Breast epithelium (tissue), 4 donors: ENCODE measurements at regions not wholly inside any gene's neighbourhood (a gene's known extent, or its start where the extent isn't known, plus 50 kb on each side); places are given as distances from the start of the nearest gene placed in this dataset.

Experiments used
- DNase-seq, 2 donors: peaks; one replicate each; pipeline ENCODE4 v3.0.0-alpha.2; 2019; ENCODE audit warnings: low spot score in 2 of 2
- H3K27ac ChIP-seq, 2 donors: fragments of 200-600 bp; sonication (generic) in 1 of 2; one replicate each; pipeline ENCODE4 v1.5.1; 2016 to 2019; ENCODE audit warnings: mild to moderate bottlenecking in 1 of 2
- H3K27me3 ChIP-seq, 2 donors: fragments of 200-600 bp; sonication (generic) in 1 of 2; one replicate each; pipeline versions ENCODE4 v1.5.1 to v1.6.0; 2017 to 2019; ENCODE audit warnings: control low read depth in 1 of 2, mild to moderate bottlenecking in 1 of 2
- H3K36me3 ChIP-seq: fragments of 200-600 bp; one replicate; pipeline ENCODE4 v1.5.1; 2019
- H3K4me1 ChIP-seq, 2 donors: fragments of 200-600 bp; sonication (generic); one replicate each; pipeline ENCODE4 v1.5.1; 2016 to 2019; ENCODE audit warnings: control low read depth in 1 of 2
- H3K4me3 ChIP-seq, 3 donors: fragments of 200-600 bp; sonication (generic); 1 replicate in 2 of 3; 2 replicates in 1 of 3; pipeline ENCODE4 v1.5.1; 2016 to 2019; ENCODE audit warnings: mild to moderate bottlenecking in 3 of 3, moderate library complexity in 2 of 3
- H3K9me3 ChIP-seq, 2 donors: fragments of 200-600 bp; sonication (generic) in 1 of 2; one replicate each; pipeline ENCODE4 v1.5.1; 2016 to 2019; ENCODE audit warnings: control low read depth in 1 of 2
- CTCF ChIP-seq, 3 donors: fragments of 450-650 bp; IDR thresholded peaks; one replicate each; pipeline ENCODE4 v1.5.1; 2016 to 2017; ENCODE audit warnings: antibody characterized with exemption in 3 of 3, mild to moderate bottlenecking in 3 of 3, moderate library complexity in 3 of 3
- POLR2A ChIP-seq: fragments of 450-650 bp; IDR thresholded peaks from one replicate; pipeline ENCODE4 v1.6.1; 2016; ENCODE audit warnings: antibody characterized with exemption, mild to moderate bottlenecking, moderate library complexity
- POLR2AphosphoS5 ChIP-seq, 3 donors: sonication (generic); formaldehyde crosslinking; IDR thresholded peaks; one replicate each; pipeline ENCODE4 v1.6.1; 2017; ENCODE audit warnings: antibody characterized with exemption in 3 of 3
- intact Hi-C: fragments of 100-400 bp; cut with DNase I; formaldehyde crosslinking; loops from one replicate; pipeline ENCODE4 v1.15.1; 2023; ENCODE audit warnings: low total_unique reads

GRCh38 chr5:20213803-20214202, 225.8 kb upstream of the CDH18 start:
- no peak overlapping the region for H3K4me3 ChIP-seq
- H3K36me3 ChIP-seq = peaks cover 5% of the 10 kb centered on the region
- no peaks in the 10 kb centered on the region for H3K9me3 ChIP-seq
- intact Hi-C loops = no loop called here
- H3K27ac ChIP-seq = no peak overlapping the region
- no peaks in the 10 kb centered on the region for H3K27me3 ChIP-seq
- no peak for DNase-seq
- no peak for TF ChIP-seq CTCF (IDR thresholded peaks at IDR 0.05)
- TF ChIP-seq POLR2A = no peak
- no peak for TF ChIP-seq POLR2AphosphoS5 (IDR thresholded peaks at IDR 0.05)
- no peaks in the 10 kb centered on the region for H3K4me1 ChIP-seq

GRCh38 chr5:20212701-20213100, 224.7 kb upstream of the CDH18 start:
- TF ChIP-seq POLR2AphosphoS5 (IDR thresholded peaks at IDR 0.05) (no peak), POLR2A (no peak)
- no peaks in the 10 kb centered on the region for H3K27me3 ChIP-seq
- no peak for DNase-seq
- no peak overlapping the region for H3K4me3 ChIP-seq
- H3K9me3 ChIP-seq = no peaks in the 10 kb centered on the region
- H3K36me3 ChIP-seq = peaks cover 5% of the 10 kb centered on the region
- H3K4me1 ChIP-seq = no peaks in the 10 kb centered on the region
- intact Hi-C loops = no loop called here
- no peak overlapping the region for H3K27ac ChIP-seq

GRCh38 chr5:20166456-20166855, 178.5 kb upstream of the CDH18 start:
- Histone ChIP-seq H3K4me3 (no peak overlapping the region), H3K27me3 (no peaks in the 10 kb centered on the region), H3K36me3 (no peaks in the 10 kb centered on the region), H3K9me3 (no peaks in the 10 kb centered on the region), H3K4me1 (no peaks in the 10 kb centered on the region), H3K27ac (no peak overlapping the region)
- intact Hi-C loops = no loop called here
- TF ChIP-seq POLR2A = no peak
- TF ChIP-seq CTCF (IDR thresholded peaks at IDR 0.05) = no peak
- no peak for DNase-seq

GRCh38 chr5:20158006-20158405, 170.0 kb upstream of the CDH18 start:
- H3K9me3 ChIP-seq = no peaks in the 10 kb centered on the region
- no peak for DNase-seq
- no peak for TF ChIP-seq CTCF (IDR thresholded peaks at IDR 0.05)
- TF ChIP-seq POLR2AphosphoS5 (IDR thresholded peaks at IDR 0.05) = no peak
- TF ChIP-seq POLR2A = no peak
- no peaks in the 10 kb centered on the region for H3K27me3 ChIP-seq
- no peak overlapping the region for H3K27ac ChIP-seq
- no peaks in the 10 kb centered on the region for H3K36me3 ChIP-seq
- H3K4me3 ChIP-seq = no peak overlapping the region
- H3K4me1 ChIP-seq = no peaks in the 10 kb centered on the region
- intact Hi-C loops = no loop called here

GRCh38 chr5:20157089-20157488, 169.1 kb upstream of the CDH18 start:
- no peaks in the 10 kb centered on the region for H3K36me3 ChIP-seq
- no peaks in the 10 kb centered on the region for H3K4me1 ChIP-seq
- intact Hi-C loops = no loop called here

More at GRCh38 chr5:20157089-20157488, 169.1 kb upstream of the CDH18 start:
- Histone ChIP-seq H3K9me3 (no peaks in the 10 kb centered on the region), H3K27ac (no peak overlapping the region), H3K27me3 (no peaks in the 10 kb centered on the region), H3K4me3 (no peak overlapping the region)
- TF ChIP-seq POLR2A (no peak), CTCF (IDR thresholded peaks at IDR 0.05) (no peak), POLR2AphosphoS5 (IDR thresholded peaks at IDR 0.05) (no peak)
- DNase-seq = no peak
